ENCODE measurements at regions not wholly inside any gene's neighbourhood (a gene's known extent, or its start where the extent isn't known, plus 50 kb on each side); places are given as distances from the start of the nearest gene placed in this dataset. TPM values are rescaled to one million over a fixed set of nuclear protein-coding genes. Genes with fewer than 3 reads are reported as not detected.

Small RNA genes in the stretch of these regions (small RNA-seq; reads per million reads assigned to genes)
- gene RNU6-627P: not detected

Measured in HT-29 (cell line).